GM21526 (cell line): ENCODE measurements at regions not wholly inside any gene's neighbourhood (a gene's known extent, or its start where the extent isn't known, plus 50 kb on each side); places are given as distances from the start of the nearest gene placed in this dataset.
"Not testable (repeated sequence)": the region's sequence is repeated elsewhere in the genome, so short reads cannot be mapped to it uniquely, and the experiment has no call there.

Experiments used
- ATAC-seq: cut with Tn5 transposase; IDR thresholded peaks from one replicate; pipeline ENCODE4 v1.9.1; 2021; ENCODE audit warnings: moderate library complexity; ENCODE audit not compliant: unreplicated experiment, low FRiP score

DNA sequence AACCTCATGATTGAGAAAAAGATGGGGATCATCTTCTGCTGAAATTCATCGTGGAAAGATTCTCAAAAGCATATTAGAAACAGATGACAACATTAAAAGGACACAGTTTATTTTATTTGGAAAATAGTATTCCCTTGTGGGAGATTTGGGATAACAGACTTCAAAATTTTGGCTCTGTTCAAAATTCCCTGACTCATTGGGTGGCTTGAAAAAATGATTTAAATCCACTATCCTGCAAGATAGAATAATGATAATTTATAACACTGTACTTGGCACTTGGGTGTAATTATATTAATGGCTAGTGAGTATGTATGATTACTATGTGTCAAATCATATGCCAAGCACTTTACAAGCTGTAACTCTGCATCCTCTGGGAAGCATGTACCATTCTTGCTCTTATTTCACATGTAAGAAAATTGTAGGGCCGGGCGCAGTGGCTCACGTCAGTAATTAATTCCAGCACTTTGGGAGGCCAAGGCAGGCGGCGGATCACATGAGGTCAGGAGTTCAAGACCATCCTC is 128.8 kb downstream of the LMNTD1 start:
- no peak for ATAC-seq

DNA sequence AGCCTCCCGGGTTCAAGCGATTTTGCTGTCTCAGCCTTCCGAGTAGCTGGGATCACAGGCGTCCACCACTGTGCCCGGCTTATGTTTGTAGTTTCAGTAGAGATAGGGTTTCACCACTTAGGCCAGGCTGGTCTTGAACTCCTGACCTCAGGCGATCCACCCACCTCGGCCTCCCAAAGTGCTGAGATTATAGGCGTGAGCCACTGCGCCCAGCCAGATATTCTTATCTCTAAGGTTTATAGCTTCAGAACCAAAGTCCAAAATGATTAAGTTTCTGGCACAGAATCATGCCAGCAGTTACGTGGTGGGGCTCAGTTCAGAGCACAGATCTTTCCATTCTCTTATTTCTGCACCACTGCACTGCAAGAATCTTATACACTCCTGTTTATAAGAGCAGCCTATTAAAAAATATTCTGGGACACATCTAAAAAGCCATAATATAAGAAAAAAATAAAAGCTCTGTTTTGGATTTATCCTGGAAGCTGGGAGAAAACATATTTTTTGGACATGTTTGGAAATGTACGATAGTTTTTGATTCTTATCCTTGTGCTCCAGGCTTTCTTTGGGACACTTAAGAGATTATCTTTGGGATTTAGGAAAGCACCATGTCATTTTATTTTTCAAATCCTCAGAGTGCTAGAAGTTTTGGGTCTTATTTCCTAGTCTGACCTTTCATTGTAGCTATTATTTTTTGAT is 129.6 kb downstream of the LMNTD1 start:
- ATAC-seq = no peak

GRCh38 chr12:25422241-25422640 is 130.8 kb downstream of the LMNTD1 start:
- ATAC-seq = no peak

DNA sequence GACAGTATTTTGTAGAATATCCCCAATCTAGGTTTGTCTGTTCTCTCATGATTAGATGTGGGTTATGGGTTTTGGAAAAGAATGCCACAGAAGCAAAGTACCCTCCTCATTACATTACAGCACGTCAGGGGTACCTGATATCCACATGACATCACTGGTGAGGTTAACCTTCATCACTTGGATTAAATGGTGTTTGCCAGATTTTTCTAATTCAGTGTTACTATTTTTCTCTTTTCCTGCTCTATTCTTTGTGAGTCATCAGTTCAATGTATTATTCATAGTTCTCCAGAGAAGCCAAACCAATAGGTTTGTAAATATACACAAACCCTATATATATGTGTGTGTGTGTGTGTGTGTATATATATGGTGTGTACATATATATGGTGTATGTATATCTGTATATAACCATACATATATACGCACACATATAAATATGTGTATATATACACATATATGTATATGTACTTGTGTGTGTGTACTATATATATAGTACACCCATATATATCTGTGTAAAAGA is 131.4 kb downstream of the LMNTD1 start:
- no peak for ATAC-seq

DNA sequence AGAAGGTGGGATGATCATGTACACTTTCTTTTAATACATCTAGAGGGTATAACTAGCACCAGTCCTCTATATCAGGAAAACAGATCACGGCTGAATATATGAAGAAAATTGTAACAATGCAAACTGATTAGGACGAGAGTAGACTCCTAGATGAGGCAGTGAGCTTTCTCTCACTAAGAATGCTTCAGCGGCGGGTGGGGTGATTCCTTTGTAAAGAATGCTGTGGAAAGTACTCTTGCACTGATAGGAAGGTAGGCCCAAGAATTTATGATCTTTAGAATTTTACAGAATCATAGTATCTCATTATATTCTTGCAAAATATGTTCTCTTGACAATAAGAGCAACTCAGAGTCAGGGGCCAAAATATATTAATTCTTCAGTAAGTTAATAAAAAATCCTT is 133.0 kb downstream of the LMNTD1 start:
- no peak for ATAC-seq

DNA sequence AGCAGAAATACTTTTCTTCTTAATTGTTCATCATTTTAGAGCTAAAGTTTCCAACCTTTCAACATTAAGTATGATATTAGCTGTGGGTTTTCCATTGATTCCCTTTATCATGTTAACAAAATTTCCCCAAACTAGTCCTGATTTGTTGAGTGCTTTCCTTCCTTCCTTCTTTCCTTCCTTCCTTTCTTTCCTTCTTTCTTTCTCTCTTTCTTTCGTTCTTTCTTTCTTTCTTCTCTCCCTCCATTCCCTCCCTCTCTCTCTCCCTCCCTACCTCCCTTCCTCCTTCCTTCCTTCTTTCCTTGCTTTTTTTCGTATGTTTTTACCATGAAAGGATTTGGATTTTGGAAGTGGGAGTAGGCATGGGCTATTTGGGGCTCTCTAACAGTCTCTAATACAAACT is 133.5 kb downstream of the LMNTD1 start:
- ATAC-seq = no peak

DNA sequence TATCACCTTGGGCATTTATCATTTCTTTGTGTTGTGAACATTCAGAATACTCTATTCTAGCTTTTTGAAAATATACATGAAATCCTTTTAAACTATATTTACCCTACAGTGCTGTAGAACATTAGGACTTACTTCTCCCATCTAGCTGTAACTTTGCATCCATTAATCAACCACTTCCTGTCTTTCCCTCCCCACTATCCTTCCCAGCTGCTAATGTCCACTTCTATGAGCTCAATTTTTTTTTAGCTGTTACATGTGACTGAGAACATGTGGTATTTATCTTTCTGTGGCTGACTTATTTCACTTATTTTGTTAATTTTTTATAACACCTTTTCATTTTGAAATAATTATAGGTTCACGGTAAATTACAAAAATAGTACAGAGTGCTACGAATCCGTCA is 136.0 kb downstream of the LMNTD1 start:
- no peak for ATAC-seq

GRCh38 chr12:25416516-25416915 is 136.6 kb downstream of the LMNTD1 start:
- no peak for ATAC-seq

DNA sequence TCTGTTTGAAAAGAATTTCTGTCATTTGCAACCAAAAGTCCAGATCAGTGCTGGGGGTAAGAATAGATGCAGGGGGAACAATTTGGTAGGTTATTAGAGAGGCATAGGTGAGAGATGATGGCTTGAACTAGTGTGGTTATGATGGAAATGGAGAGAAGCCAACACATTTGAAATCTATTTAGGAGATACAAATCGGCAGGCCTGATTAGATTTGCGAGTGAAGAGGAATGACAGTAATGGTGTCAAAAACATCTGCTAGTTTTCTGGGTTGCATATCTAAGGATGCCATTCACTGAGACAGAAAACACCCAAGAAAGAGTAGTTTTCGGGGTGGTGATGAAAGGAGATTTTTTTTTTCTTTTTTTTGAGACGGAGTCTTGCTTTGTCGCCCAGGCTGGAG is 138.1 kb downstream of the LMNTD1 start:
- ATAC-seq = no peak

DNA sequence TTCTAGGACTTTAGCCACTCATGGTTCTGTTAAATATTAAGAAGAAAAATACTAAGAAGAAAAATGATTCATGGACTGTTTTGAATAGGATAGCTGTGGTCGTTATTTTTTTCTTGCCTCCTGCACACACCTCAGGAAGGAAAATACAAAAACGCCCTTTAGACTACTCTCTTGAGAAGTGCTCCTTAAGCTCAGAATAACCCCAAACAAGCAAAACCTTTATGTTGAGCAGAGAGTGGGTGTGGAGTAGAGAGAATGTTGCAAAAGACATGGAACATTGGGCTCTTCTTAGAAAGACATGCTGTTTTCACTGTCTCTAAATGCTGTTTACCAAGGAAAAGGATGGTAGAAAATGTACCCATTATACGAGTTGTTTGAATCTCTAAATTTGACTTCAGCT is 140.3 kb downstream of the LMNTD1 start:
- no peak for ATAC-seq

GRCh38 chr12:25404955-25405354 is 148.1 kb downstream of the LMNTD1 start:
- ATAC-seq = no peak

DNA sequence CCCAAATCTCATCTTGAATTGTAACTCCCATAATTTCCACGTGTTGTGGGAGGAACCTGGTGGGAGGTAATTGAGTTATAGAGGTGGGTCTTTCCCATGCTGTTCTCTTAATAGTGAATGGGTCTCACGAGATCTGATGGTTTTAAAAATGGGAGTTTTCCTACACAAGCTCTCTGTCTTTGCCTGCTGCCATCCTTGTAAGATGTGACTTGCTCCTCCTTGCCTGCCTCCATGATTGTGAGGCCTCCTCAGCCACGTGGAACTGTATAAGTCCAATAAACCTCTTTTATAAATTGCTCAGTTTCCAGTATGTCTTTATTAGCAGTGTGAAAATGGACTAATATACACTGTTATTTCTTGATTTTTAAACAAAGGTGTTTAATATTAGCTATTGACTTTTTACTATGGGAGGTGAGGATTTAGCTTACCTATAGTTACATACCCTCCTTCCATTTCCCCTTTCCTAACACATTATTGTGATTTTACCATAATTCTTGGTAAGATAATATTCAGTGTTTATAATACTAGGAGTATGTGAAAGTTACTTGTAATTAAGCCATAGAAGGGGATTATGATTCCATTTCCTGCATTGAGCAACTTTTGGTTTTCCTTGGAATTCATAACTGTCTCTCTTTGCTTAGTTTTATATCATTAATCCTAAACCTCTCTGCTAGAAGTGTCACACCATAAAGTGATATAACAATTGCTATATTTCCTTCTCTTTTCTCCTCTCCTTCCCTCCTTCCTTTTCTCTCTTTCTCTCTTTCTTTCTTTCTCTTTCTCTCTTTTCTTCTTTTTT is 151.0 kb upstream of the KRAS start:
- no peak for ATAC-seq

DNA sequence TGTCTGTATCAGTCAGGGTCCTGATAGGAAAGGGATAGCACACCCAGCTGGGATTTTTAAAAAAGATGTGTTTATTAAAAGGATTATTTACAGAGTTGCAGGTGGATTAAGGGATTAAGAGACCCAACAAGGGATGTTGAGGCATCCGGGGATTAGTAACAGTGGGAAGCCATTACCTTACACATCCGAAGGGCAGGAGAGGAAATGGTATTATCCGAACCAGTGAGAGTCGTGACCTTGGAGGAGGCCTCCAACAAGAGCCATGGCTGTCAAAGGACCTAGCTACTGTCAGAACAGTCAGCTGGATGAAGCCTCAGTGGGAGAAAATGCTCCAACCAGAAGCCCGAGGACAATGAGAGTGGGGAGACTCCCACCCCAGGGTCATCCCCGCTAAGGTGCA is 146.3 kb upstream of the KRAS start:
- no peak for ATAC-seq

DNA sequence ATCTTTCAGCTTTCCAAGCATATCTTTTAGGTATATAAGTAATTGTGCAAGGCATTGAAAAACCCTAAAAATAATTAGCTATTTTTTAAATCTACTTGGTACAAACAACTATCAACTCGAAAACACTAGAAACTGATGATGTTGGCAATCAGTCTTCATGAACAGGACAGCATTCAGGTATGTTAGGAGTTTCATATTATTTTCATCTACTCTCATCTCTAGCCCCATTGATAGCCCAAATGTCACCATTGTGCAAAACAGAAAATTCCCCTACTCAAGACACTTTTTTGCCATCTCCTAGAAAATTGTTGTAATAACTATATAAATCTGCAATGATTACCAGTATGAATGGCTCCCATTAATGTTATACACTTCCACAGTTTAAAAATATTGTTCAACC is 144.5 kb upstream of the KRAS start:
- ATAC-seq = no peak

- not testable (repeated sequence) for ATAC-seq
Observed at GRCh38 chr12:25394775-25395174, 144.0 kb upstream of the KRAS start.

DNA sequence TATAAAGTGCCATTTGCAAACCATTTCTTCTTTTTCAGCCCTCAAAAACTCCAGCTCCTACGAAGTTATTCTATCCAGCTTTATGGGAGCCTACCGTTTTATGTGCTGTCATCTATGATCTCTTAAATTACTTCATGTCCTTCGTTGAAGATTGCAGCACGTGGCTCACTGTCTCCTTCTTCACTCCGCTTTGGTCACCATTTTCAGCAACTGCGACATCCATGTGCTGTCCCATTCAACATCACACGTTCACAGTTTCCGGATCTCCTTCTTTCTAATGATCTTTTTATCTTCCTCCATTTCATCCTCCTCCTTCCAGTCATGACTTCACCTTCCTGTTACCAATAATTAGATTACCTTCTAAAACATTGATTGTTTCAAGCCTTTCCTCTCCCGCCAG is 143.3 kb upstream of the KRAS start:
- no peak for ATAC-seq

DNA sequence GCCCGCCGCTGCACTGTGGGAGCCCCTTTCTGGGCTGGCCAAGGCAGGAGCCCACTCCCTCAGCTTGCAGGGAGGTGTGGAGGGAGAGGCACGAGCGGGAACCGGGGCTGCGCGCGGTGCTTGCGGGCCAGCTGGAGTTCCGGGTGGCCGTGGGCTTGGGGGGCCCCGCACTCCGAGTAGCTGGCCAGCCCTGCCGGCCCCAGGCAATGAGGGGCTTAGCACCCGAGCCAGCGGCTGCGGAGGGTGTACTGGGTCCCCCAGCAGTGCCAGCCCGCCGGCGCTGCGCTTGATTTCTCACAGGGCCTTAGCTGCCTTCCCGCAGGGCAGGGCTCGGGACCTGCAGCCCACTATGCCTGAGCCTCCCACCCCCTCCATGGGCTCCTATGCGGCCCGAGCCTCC is 140.6 kb upstream of the KRAS start:
- ATAC-seq = not testable (repeated sequence)

- ATAC-seq = no peak
Observed at GRCh38 chr12:25388183-25388582, 137.5 kb upstream of the KRAS start.

DNA sequence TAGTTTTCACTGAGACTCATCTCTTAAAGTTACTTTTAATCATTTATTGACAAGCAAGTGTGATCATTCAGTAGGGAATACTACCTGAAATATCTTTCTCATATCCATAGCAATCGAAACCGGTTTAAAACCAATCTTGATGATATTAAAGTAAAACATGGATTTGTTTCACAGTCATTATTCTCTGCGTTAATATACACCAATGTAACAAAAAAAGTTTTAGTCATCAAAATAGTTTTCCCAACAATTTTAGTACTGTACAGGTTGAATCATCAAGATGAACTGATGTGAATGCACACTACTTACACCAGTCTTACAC is 137.0 kb upstream of the KRAS start:
- no peak for ATAC-seq

- peak; percentile 32 for ATAC-seq
Observed at GRCh38 chr12:25386831-25387731, 136.4 kb upstream of the KRAS start.

DNA sequence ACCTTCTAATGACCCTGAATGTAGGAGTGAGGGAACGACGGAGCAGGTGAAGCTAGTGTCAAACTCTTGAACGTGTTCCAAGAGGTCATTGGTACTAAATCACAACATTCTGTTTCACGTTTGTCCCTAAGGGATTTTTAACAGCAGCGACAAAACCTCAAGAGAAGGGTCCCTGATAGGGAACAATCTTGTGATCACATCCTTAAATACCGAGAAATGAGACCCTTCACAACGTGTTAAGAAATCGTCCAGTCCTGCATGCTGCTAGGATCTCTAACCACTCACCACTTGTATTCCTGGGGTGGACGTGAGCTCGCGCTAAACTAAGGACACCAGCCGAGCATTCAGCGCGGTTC is 134.1 kb upstream of the KRAS start:
- ATAC-seq = no peak
